LNCaP clone FGC (cell line): ENCODE measurements at regions not wholly inside any gene's neighbourhood (a gene's known extent, or its start where the extent isn't known, plus 50 kb on each side); places are given as distances from the start of the nearest gene placed in this dataset.
"Not testable (repeated sequence)": the region's sequence is repeated elsewhere in the genome, so short reads cannot be mapped to it uniquely, and the experiment has no call there.

Source experiments
- DNase-seq: peaks from one replicate; pipeline ENCODE4 v3.0.0-alpha.2; 2011; ENCODE audit warnings: low read depth
- H3K4me3 ChIP-seq: 2 replicates; pipeline ENCODE4 v1.5.1; 2011; ENCODE audit warnings: mild to moderate bottlenecking, low read depth, low read length, control low read depth
- TF ChIP-seq, protein P1 (sequence below): IDR thresholded peaks from 2 replicates; pipeline ENCODE4 v1.5.1; 2012; ENCODE audit warnings: mild to moderate bottlenecking; ENCODE audit not compliant: control insufficient read depth, insufficient read depth; ENCODE audit errors: extremely low read depth

DNA sequence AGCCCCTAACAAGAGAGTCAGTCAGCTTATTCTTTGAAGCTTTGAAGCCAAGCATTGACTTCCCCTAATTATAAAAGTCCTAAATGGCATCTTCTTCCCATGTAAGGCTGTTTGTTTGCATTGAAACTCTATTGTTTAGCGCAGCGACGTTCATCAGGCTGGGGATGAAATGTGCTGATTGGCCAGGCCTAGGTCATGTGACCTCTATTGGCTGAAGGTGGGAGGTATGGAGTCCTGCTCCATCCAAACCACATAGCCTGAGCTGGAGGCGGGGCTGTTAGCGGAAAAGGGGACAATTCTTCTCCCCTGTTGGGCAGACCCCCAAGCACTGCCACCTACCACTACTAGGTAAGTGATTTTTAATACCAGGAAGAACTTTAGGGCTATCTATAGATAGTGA lies 145.3 kb upstream of the PRR23C start:
- no peak overlapping the region for H3K4me3 ChIP-seq
- no peak for DNase-seq
- TF ChIP-seq, protein P1, sequence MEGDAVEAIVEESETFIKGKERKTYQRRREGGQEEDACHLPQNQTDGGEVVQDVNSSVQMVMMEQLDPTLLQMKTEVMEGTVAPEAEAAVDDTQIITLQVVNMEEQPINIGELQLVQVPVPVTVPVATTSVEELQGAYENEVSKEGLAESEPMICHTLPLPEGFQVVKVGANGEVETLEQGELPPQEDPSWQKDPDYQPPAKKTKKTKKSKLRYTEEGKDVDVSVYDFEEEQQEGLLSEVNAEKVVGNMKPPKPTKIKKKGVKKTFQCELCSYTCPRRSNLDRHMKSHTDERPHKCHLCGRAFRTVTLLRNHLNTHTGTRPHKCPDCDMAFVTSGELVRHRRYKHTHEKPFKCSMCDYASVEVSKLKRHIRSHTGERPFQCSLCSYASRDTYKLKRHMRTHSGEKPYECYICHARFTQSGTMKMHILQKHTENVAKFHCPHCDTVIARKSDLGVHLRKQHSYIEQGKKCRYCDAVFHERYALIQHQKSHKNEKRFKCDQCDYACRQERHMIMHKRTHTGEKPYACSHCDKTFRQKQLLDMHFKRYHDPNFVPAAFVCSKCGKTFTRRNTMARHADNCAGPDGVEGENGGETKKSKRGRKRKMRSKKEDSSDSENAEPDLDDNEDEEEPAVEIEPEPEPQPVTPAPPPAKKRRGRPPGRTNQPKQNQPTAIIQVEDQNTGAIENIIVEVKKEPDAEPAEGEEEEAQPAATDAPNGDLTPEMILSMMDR, result no peak

GRCh38 chr3:139194421-139194820 lies 149.4 kb upstream of the MRPS22 start:
- not testable (repeated sequence) for DNase-seq

DNA sequence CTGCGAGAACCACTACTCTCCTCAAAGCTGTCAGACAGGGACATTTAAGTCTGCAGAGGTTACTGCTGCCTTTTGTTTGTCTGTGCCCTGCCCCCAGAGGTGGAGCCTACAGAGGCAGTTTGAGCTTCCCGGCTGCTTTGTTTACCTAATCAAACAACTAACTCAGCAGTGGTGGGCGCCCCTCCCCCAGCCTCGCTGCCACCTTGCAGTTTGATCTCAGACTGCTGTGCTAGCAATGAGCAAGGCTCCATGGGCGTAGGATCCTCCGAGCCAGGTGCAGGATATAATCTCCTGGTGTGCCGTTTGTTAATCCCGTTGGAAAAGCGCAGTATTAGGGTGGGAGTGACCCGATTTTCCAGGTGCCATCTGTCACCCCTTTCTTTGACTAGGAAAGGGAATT lies 147.7 kb upstream of the MRPS22 start:
- not testable (repeated sequence) for DNase-seq

More at GRCh38 chr3:139194421-139194820, 149.4 kb upstream of the MRPS22 start:
- H3K4me3 ChIP-seq, result not testable (repeated sequence)

GRCh38 chr3:139197251-139197650 lies 146.6 kb upstream of the MRPS22 start:
- TF ChIP-seq, protein P1, result no peak
- no peak for DNase-seq
- no peak overlapping the region for H3K4me3 ChIP-seq

More for the DNA sequence above, 147.7 kb upstream of the MRPS22 start:
- H3K4me3 ChIP-seq, result not testable (repeated sequence)

GRCh38 chr3:139198186-139198585 lies 145.6 kb upstream of the MRPS22 start:
- TF ChIP-seq, protein P1, result no peak
- no peak overlapping the region for H3K4me3 ChIP-seq
- no peak for DNase-seq

GRCh38 chr3:139198929-139199328 lies 144.9 kb upstream of the MRPS22 start:
- no peak for DNase-seq
- TF ChIP-seq, protein P1, result no peak
- no peak overlapping the region for H3K4me3 ChIP-seq

- DNase-seq, result no peak
- H3K4me3 ChIP-seq, result no peak overlapping the region
- TF ChIP-seq, protein P1, result no peak
These were observed 144.3 kb upstream of the MRPS22 start for GRCh38 chr3:139199421-139200010.

- TF ChIP-seq, protein P1, result no peak
- H3K4me3 ChIP-seq, result no peak overlapping the region
- DNase-seq, result no peak
These were observed 142.2 kb upstream of the MRPS22 start for GRCh38 chr3:139201446-139202225.
